Activated CD8-positive, alpha-beta memory T cell treated with anti-CD3 and anti-CD28 coated beads, Interleukin-2, amount 50 U/mL, for 1 hour (primary cell): ENCODE measurements at regions not wholly inside any gene's neighbourhood (a gene's known extent, or its start where the extent isn't known, plus 50 kb on each side); places are given as distances from the start of the nearest gene placed in this dataset.
"Not testable (repeated sequence)": the region's sequence is repeated elsewhere in the genome, so short reads cannot be mapped to it uniquely, and the experiment has no call there.

Experiments
- DNase-seq: peaks from one replicate; pipeline ENCODE4 v3.0.0-alpha.2; 2020; ENCODE audit errors: extremely low read depth

- DNase-seq = no peak
These were observed 52.6 kb downstream of the TCF20 start for GRCh38 chr22:42217752-42218280.

- DNase-seq = no peak
These were observed 53.3 kb downstream of the TCF20 start for GRCh38 chr22:42217019-42217751.

DNA sequence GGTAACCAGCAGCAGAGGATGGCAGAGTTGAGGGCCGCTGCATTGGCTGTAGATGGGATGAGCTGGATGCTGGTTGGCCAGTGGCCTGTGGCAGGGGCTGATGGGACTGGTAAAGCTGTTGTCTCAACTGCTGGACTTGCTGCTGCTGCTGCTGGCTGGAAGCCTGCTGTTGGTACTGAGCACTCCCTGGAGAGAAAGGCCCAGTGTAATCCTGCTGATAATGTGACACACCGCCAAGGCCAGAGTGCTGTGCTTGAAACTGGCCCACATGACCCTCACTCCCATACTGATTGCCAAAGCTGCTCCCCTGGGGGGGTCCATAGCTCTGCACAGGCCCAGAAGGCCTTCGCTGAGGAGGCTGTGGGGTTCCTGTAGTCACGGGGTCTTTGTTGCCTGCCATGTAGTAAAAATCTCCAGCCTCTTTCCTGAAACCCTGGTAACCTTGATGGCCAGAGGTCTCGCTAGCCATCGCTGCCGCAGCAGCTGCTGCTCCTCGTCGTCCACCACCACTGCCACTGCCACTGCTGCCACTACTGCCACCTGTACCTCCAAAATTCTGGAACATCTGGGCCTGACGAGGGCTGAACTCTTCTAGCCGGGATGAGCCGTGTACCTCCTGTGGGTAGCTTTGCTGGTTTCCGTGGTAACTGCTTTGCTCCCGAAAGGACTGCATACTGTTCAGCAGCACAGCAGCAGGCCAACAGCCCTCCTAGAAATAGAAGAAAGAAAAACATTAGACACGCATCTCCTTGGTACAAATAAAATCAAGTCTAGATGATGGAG lies 55.6 kb downstream of the TCF20 start:
- no peak for DNase-seq

DNA sequence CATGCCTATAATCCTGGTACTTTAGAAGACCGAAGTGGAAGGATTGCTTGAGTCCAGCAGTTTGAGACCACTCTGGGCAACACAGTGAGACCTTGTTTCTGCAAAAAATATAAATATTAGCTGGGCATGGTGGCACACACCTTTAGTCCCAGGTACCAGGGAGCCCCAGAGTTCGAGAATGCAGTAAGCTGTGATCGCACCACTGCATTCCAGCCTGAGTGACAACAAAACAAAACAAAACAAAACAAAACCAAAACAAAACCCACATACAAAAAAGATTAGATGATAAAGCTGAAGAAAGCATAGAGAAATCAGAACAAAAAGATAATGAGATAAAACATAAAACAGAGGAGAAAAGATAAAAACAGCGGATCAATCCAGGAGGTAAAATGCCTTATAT lies 62.1 kb downstream of the TCF20 start:
- no peak for DNase-seq

- DNase-seq = no peak
These were observed 62.5 kb downstream of the TCF20 start for GRCh38 chr22:42207918-42208317.

DNA sequence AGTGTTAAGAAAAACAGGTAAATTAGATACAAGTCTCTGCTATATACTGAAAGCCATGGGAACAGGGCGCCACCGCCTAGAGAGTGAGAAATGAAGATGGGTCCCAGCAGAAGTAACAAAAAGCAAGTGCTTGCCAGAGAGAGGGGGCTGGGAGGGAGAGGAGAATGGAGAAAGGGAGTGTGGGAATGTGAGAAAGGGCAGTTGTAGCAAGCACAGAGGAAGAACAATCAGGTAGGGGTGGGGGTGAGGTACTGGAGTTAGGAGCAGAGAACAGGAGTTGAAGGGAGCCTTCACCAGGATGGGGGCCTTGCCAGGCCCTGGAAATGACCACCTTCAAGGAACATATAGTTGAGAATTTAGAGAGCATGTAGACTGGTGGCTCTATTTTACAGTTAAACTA lies 66.8 kb downstream of the TCF20 start:
- DNase-seq = no peak

GRCh38 chr22:42202669-42203068 lies 67.8 kb downstream of the TCF20 start:
- peak; percentile 8 for DNase-seq

- DNase-seq = no peak
These were observed 68.4 kb downstream of the TCF20 start for GRCh38 chr22:42202048-42202447.

DNA sequence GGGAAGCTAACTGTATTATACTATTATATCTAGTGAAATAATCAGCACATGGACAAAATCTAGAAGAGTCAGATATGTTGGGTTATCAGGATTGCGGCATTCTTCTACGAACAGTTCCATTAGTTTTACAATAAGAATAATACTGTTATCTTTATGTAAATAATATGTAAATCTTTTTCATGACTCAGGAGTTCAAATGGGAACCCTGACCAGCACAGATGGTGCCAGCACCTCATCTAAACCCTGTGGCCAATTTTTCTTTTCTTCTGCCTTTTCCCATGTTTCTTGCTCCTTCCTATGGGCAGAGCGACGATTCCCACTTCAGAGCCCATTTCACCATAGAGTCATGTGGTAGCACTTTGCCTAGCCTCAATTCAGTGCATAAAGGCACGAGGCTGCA lies 68.4 kb upstream of the CYP2D6 start:
- DNase-seq = no peak

- no peak for DNase-seq
These were observed 67.6 kb upstream of the CYP2D6 start for GRCh38 chr22:42198226-42198625.

DNA sequence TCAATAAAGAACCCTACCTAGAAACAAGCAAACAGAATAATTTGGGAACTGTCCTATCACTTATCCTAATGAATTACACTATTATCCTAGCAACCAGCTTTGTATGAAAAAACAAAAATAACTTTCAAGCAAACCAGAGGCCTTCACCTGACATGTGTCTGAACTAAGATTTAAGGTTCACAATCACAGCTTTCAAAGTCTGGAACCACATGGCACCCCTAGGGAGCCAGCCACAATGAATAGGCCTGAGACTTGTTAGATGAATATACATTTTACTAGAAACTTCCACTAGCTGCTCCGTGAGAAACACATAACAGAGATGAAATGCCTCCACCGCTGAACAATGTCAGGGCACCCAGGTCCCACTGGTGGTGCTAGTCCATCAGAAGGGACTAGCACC lies 65.8 kb upstream of the CYP2D6 start:
- DNase-seq = no peak

- no peak for DNase-seq
These were observed 64.3 kb upstream of the CYP2D6 start for GRCh38 chr22:42194953-42195352.

DNA sequence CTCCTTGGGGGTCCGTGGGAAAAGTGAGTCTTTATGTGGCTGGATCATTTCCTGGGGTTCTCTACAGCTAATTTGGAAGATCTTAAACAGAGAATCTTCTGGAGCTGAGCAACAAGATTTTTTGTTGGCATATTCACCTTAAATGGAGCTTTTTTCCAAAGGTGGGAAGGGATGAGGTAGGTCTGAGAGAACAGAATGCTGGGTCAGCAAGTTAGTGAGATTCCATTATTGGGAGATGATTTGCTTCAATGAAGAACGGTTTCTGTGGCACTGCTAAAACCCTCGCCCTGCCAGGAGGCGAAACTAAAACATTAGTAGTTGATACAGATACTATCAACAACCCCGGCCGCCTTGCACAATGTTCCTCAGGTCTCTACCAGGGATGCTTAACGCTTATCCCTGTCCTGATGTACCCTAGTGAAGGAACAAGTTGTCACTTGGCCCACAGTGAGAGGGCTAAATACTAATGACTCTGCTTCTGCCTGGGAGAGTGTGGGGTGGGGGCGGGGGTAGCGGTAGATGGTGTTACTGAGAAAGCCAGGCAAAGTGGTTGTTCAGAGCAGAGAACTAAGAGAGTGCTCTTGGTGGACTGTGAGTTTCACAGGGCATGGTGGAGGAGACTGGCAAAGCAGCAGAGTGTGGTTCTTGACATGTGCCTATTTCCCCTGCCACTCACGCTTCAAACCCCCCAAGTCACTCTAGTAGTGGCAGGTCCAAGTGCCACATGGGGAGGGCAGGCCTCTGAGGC lies 63.7 kb upstream of the CYP2D6 start:
- no peak for DNase-seq

DNA sequence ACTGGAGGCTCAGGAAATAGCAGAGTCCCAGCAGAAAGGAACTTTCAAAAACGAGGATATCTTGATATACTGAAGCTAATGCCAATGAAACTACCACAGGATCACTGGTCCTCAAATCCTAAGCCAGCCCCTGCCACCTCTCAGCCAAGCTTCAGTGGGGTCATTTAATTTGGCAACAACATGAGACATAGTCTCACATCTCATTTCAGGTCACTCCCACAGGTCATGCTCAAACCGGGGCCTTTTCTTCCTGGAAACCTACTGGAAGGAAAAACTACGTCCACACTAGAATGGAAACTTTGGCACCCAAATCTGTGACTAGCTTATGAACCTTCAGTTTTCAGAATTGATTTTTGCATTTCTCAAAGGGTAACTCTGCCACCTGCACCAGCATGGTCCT lies 61.9 kb upstream of the CYP2D6 start:
- no peak for DNase-seq

DNA sequence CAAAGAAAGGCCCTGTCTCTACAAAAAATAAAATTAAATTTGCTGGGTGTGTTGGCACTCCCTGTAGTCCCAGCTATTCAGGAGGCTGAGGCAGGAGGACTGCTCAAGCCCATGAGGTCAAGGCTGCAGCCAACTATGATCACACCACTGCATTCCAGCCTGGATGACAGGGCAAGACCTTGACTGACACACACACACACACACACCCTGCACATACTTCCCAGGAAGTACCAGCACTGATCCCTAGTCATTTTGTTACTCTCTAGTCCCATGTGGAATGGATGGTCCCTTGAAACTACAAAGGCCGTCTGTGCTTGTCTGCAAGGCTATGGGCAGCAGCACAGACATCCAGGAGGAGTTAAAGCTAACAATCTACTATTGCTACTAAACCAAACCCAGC lies 59.7 kb upstream of the CYP2D6 start:
- DNase-seq = no peak

DNA sequence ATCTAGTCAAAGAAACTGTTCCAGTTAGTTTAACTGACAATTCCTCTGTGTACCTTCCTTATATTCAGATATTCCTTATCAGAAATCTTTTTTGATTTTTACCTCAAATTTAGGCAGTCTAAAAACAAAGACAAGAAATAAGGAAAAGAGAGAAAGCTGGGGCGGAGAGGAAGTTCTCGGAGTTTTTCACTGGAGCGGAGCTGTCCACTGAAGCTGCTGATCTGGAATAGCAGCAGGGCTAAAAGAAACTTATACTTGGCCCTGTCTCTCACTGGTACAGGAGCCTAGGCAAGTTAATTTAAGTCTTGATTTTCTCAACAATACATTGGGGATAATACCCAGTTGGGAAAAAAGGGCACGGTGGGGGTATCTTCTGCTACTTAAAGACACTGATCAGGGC lies 59.2 kb upstream of the CYP2D6 start:
- no peak for DNase-seq

DNA sequence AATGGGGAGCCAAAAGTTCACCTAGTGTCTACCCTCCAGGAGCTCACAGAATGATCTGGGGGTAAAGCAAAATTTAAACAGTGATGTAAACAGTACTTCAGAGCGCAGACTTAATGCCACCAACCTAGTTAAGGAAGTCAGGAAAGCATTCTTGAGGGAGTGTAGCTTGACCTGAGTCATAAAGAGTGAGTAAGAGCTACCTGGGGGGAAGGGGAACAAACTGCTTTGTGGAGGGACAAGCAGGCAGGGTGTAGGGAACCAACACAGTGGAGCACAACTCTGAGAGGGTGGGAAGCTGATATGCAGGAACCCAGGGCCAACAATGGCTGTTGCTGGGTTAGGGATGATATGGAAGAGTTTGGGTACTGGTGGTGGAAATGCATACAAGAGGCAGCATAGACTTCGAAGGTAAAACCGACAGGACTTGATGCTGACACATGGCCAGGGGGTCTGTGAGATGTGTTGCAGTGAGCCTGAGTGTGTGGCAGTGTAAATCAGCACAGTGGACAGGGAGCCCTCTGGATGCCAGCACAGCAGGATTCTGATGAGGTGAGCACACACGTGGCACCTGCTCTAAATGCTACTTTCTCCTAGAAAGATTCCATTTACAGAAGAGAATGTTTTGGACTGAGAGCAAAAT lies 58.3 kb upstream of the CYP2D6 start:
- DNase-seq = no peak

- DNase-seq = no peak
These were observed 57.0 kb upstream of the CYP2D6 start for GRCh38 chr22:42187646-42188045.

DNA sequence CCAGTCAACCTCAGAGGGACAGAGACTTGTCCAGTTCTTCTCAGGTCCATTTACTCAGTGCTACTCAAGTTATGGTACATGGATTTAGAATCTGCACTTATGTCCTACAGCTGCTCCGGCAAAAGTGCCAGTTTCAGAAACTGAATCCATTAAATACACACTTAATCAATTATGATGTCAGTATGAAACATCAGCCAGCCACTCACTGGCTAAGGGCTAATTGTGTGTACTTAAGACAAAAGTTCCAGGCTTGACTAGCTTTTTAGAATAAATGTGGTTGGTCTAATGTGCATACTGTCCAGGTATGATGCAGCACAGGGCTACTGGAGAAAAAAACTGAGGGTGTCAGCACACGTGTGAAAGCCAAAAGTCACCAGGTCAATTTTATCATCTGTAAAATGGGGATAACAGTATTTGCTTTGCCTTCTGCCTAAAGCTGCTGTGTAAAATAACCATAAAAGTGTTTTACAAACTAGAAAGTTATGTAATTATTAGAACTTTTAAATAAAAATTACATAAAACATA lies 55.4 kb upstream of the CYP2D6 start:
- no peak for DNase-seq

DNA sequence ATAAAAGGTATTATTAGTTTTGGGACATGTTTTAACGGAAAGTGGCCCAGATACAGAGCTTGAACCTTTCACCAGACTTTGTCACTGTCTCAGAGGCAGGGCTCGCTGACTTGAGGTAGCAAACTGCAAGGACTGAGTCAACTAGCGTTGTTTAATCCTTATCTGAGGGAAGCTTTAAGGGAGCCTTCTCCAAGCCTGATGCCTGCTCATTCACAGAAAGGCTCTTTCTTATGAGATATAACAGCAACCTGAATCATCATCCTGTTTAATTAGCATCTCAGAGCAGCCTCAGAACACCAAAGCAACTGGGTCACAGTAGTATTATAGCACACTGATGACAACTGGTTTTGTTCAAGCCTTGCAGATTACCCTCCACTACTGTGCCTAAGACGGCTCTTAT lies 54.2 kb upstream of the CYP2D6 start:
- DNase-seq = no peak

DNA sequence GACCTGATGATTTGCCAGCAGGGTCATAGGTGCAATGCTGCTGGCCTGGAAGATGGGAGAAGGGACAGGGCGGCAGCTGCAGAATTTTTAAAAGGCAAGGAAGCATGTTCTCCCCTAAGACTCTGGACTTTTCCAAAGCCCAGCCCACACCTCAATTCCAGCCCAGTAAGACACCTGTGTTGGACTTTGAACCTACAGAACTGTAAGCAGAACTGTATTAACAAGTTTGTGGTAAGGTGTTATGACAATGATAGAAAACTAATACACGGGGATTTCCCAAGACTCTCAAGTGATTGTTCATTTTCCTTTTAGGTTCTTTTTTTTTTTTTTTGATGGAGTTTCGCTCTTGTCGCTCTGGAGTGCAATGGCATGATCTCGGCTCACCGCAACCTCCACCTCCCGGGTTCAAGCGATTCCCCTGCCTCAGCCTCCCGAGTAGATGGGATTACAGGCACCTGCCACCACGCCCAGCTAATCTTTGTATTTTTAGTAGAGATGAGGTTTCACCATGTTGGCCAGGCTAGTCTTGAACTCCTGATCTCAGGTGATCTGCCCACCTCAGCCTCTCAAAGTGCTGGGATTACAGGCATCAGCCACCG lies 53.0 kb upstream of the CYP2D6 start:
- DNase-seq = not testable (repeated sequence)
